OCI-LY3 (cell line): ENCODE measurements at regions not wholly inside any gene's neighbourhood (a gene's known extent, or its start where the extent isn't known, plus 50 kb on each side); places are given as distances from the start of the nearest gene placed in this dataset.
A peak's percentile ranks its signal among the peaks of the same experiment; 100 is the strongest.
"Not testable (repeated sequence)": the region's sequence is repeated elsewhere in the genome, so short reads cannot be mapped to it uniquely, and the experiment has no call there.

Experiments used
- H2AFZ ChIP-seq: fragments of 200-600, 300-600 bp; shearing (Covaris generic); 2 replicates; pipeline ENCODE4 v1.6.0; 2014; ENCODE audit warnings: antibody characterized with exemption, low read depth, low read length
- H3K27ac ChIP-seq: fragments of 200-600, 300-600 bp; sonication (generic); 2 replicates; pipeline ENCODE4 v1.5.1; 2014; ENCODE audit warnings: mild to moderate bottlenecking, low read length, moderate library complexity, mixed read lengths
- H3K27me3 ChIP-seq: fragments of 200-600, 300-600 bp; sonication (generic); 2 replicates; pipeline ENCODE4 v1.6.1; 2014; ENCODE audit warnings: low read depth, low read length, mixed read lengths
- H3K36me3 ChIP-seq: fragments of 200-600, 300-600 bp; sonication (generic); replicated peaks from 2 replicates; pipeline ENCODE3; 2014; ENCODE audit warnings: low read depth, low read length, mixed read lengths
- H3K4me1 ChIP-seq: fragments of 300-600, 200-600 bp; sonication (generic); 2 replicates; pipeline ENCODE4 v1.6.1; 2014; ENCODE audit warnings: low read length, mixed read lengths
- H3K4me2 ChIP-seq: fragments of 200-600, 300-600 bp; sonication (generic); 2 replicates; pipeline ENCODE4 v1.6.1; 2014; ENCODE audit warnings: low read length, mixed read lengths
- H3K4me3 ChIP-seq: fragments of 300-600, 200-600 bp; sonication (generic); 2 replicates; pipeline ENCODE4 v1.5.1; 2014; ENCODE audit warnings: antibody characterized with exemption, mild to moderate bottlenecking, low read length, moderate library complexity
- H3K79me2 ChIP-seq: fragments of 300-600, 200-600 bp; shearing (Covaris generic); 2 replicates; pipeline ENCODE4 v1.6.1; 2014; ENCODE audit warnings: mild to moderate bottlenecking, low read length, mixed read lengths
- H3K9ac ChIP-seq: fragments of 300-600, 200-600 bp; shearing (Covaris generic); 2 replicates; pipeline ENCODE4 v1.6.0; 2014; ENCODE audit warnings: mild to moderate bottlenecking, low read length, moderate library complexity
- H3K9me3 ChIP-seq: fragments of 200-600, 300-600 bp; shearing (Covaris generic); 2 replicates; pipeline ENCODE4 v1.6.1; 2014; ENCODE audit warnings: low read length, mixed read lengths; ENCODE audit not compliant: insufficient read depth
- H4K20me1 ChIP-seq: fragments of 200-600, 300-600 bp; sonication (generic); 2 replicates; pipeline ENCODE4 v1.6.1; 2016; ENCODE audit warnings: low read length, mixed read lengths; ENCODE audit not compliant: insufficient read depth
- EZH2phosphoT487 ChIP-seq: fragments of 200-600 bp; shearing (Covaris generic); IDR thresholded peaks from 2 replicates; pipeline ENCODE4 v1.6.1; 2018; ENCODE audit warnings: antibody characterized with exemption, mixed run types, low read depth
- TF ChIP-seq, protein P1 (sequence below): fragments of 200-600, 300-600 bp; sonication (generic); IDR thresholded peaks from 2 replicates; pipeline ENCODE4 v1.5.1; 2014; ENCODE audit warnings: antibody characterized with exemption, low read length, low read depth

GRCh38 chr12:11497438-11497837, 102.1 kb upstream of the PRB2 start:
- no peak for TF ChIP-seq EZH2phosphoT487
- TF ChIP-seq, protein P1, sequence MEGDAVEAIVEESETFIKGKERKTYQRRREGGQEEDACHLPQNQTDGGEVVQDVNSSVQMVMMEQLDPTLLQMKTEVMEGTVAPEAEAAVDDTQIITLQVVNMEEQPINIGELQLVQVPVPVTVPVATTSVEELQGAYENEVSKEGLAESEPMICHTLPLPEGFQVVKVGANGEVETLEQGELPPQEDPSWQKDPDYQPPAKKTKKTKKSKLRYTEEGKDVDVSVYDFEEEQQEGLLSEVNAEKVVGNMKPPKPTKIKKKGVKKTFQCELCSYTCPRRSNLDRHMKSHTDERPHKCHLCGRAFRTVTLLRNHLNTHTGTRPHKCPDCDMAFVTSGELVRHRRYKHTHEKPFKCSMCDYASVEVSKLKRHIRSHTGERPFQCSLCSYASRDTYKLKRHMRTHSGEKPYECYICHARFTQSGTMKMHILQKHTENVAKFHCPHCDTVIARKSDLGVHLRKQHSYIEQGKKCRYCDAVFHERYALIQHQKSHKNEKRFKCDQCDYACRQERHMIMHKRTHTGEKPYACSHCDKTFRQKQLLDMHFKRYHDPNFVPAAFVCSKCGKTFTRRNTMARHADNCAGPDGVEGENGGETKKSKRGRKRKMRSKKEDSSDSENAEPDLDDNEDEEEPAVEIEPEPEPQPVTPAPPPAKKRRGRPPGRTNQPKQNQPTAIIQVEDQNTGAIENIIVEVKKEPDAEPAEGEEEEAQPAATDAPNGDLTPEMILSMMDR, result no peak
- H2AFZ ChIP-seq, result no peak overlapping the region
- H3K9ac ChIP-seq, result no peak overlapping the region
- peaks cover 12% of the 10 kb centered on the region; the same call in 1 of the 2 replicates for H3K27me3 ChIP-seq
- H3K4me3 ChIP-seq, result peak overlapping the region; percentile 64; the same call in 1 of the 2 replicates
- H3K4me2 ChIP-seq, result peak overlapping the region; percentile 79
- no peaks in the 10 kb centered on the region for H3K36me3 ChIP-seq
- no peaks in the 10 kb centered on the region for H4K20me1 ChIP-seq
- peaks cover 20% of the 10 kb centered on the region for H3K4me1 ChIP-seq
- H3K79me2 ChIP-seq, result no peaks in the 10 kb centered on the region
- no peaks in the 10 kb centered on the region for H3K9me3 ChIP-seq
- peak overlapping the region; percentile 30; the same call in 1 of the 2 replicates for H3K27ac ChIP-seq

DNA sequence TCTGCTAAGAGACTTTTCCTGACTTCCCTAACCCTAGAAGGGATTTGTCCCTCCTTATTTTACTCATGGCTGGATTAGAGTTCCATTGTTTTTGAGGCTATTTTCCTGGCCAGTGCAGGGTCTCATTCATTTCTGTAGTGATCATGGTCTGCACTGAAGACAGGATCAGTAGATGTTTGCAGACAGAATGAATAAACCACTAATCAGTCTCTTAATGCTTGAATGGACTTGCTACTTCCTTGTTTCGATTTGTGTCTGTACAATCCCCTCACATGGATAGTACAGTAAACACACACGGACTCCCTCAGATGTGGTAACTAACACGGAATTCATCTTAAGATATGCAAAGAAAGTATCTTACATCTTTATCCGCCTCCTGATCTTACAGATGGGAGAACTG, 102.6 kb upstream of the PRB2 start:
- no peak for TF ChIP-seq EZH2phosphoT487
- TF ChIP-seq, protein P1, result no peak
- Histone ChIP-seq H2AFZ (no peak overlapping the region), H3K9me3 (no peaks in the 10 kb centered on the region), H3K27ac (peak overlapping the region; percentile 43), H3K4me1 (peaks cover 20% of the 10 kb centered on the region), H3K9ac (peak overlapping the region; percentile 8; the same call in 1 of the 2 replicates), H3K4me2 (peak overlapping the region; percentile 79), H3K79me2 (no peaks in the 10 kb centered on the region), H3K4me3 (peak overlapping the region; percentile 64), H3K27me3 (peaks cover 17% of the 10 kb centered on the region; the same call in 1 of the 2 replicates), H4K20me1 (no peaks in the 10 kb centered on the region), H3K36me3 (no peaks in the 10 kb centered on the region)

- H2AFZ ChIP-seq, H3K9me3 ChIP-seq, H3K79me2 ChIP-seq, H4K20me1 ChIP-seq, H3K36me3 ChIP-seq: not testable (repeated sequence)
- peak overlapping the region; percentile 43 for H3K27ac ChIP-seq
- H3K9ac ChIP-seq, result peak overlapping the region; percentile 8; the same call in 1 of the 2 replicates
- peak overlapping the region; percentile 79 for H3K4me2 ChIP-seq
- peaks cover 20% of the 10 kb centered on the region for H3K4me1 ChIP-seq
- TF ChIP-seq, protein P1, result peak; percentile 51
- peak overlapping the region; percentile 64 for H3K4me3 ChIP-seq
- H3K27me3 ChIP-seq, result peaks cover 22% of the 10 kb centered on the region; the same call in 1 of the 2 replicates
Measured at GRCh38 chr12:11498574-11498973, 103.2 kb upstream of the PRB2 start.

DNA sequence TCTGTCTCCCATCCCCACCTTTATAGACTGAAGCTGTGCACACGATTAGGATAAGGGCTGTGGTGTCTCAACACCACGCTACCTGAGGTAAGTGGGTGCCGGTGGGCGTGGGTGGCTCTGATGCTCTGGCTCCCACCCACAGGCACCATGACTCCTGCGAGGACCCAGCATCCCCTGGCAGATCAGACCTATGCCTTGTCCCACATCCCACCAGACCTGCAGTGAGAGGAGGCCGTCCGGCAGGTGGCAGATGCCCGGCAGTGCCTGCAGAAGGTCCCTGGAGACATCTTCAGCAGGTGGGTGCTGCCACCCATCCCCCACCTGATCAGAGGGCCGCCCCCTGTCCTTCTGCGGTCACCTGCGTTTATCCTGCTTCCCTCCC, 104.4 kb upstream of the PRB2 start:
- Histone ChIP-seq H3K79me2 (no peaks in the 10 kb centered on the region), H2AFZ (no peak overlapping the region), H3K27me3 (peaks cover 25% of the 10 kb centered on the region; the same call in 1 of the 2 replicates), H3K4me3 (no peak overlapping the region), H3K4me2 (no peak overlapping the region), H3K36me3 (no peaks in the 10 kb centered on the region), H3K9me3 (no peaks in the 10 kb centered on the region), H3K4me1 (peaks cover 20% of the 10 kb centered on the region), H3K9ac (no peak overlapping the region), H3K27ac (no peak overlapping the region), H4K20me1 (no peaks in the 10 kb centered on the region)
- no peak for TF ChIP-seq EZH2phosphoT487
- TF ChIP-seq, protein P1, result no peak
